ENCODE measurements at regions not wholly inside any gene's neighbourhood (a gene's known extent, or its start where the extent isn't known, plus 50 kb on each side); places are given as distances from the start of the nearest gene placed in this dataset.
"Not testable (repeated sequence)": the region's sequence is repeated elsewhere in the genome, so short reads cannot be mapped to it uniquely, and the experiment has no call there.

- no peak for DNase-seq (ENCODE audit: low read depth)
Observed at GRCh38 chr15:58361273-58361759, 70.5 kb upstream of the LIPC start.

- no peak for DNase-seq (ENCODE audit: low read depth)
Observed at GRCh38 chr15:58362262-58362922, 69.4 kb upstream of the LIPC start.

- not testable (repeated sequence) for DNase-seq (ENCODE audit: low read depth)
Observed at GRCh38 chr15:58363118-58363517, 68.7 kb upstream of the LIPC start.

- not testable (repeated sequence) for DNase-seq (ENCODE audit: low read depth)
Observed at GRCh38 chr15:58363673-58364072, 68.1 kb upstream of the LIPC start.

GRCh38 chr15:58365098-58365497 is 66.7 kb upstream of the LIPC start:
- not testable (repeated sequence) for DNase-seq (ENCODE audit: low read depth)

GRCh38 chr15:58369261-58369701 is 62.5 kb upstream of the LIPC start:
- DNase-seq (ENCODE audit: low read depth), result no peak

- no peak for DNase-seq (ENCODE audit: low read depth)
Observed at GRCh38 chr15:58369956-58370355, 61.8 kb upstream of the LIPC start.

- DNase-seq (ENCODE audit: low read depth), result no peak
Observed at GRCh38 chr15:58374147-58374546, 57.6 kb upstream of the LIPC start.

GRCh38 chr15:58377193-58377592 is 54.6 kb upstream of the LIPC start:
- DNase-seq (ENCODE audit: low read depth), result no peak

GRCh38 chr15:58378241-58379085 is 53.3 kb upstream of the LIPC start:
- DNase-seq (ENCODE audit: low read depth), result no peak

GRCh38 chr15:58379454-58379853 is 52.3 kb upstream of the LIPC start:
- not testable (repeated sequence) for DNase-seq (ENCODE audit: low read depth)

- DNase-seq (ENCODE audit: low read depth), result no peak
Observed at GRCh38 chr15:58380280-58380945, 51.4 kb upstream of the LIPC start.

GRCh38 chr15:58381697-58382096 is 50.1 kb upstream of the LIPC start:
- DNase-seq (ENCODE audit: low read depth), result no peak

All from stimulated activated CD8-positive, alpha-beta memory T cell treated with anti-CD3 and anti-CD28 coated beads, Interleukin-15, amount 100 ng/mL, for 24 hours (primary cell).